HepG2 (cell line): ENCODE measurements at regions not wholly inside any gene's neighbourhood (a gene's known extent, or its start where the extent isn't known, plus 50 kb on each side); places are given as distances from the start of the nearest gene placed in this dataset.
A peak's percentile ranks its signal among the peaks of the same experiment; 100 is the strongest.

Source experiments
- AKAP8 ChIP-seq: sonication (generic); formaldehyde crosslinking; IDR thresholded peaks from 2 replicates; pipeline ENCODE4 v1.5.1; 2020; ENCODE audit warnings: mild to moderate bottlenecking, missing genetic modification reagents
- ATAD3A ChIP-seq: sonication (generic); formaldehyde crosslinking; IDR thresholded peaks from 2 replicates; pipeline ENCODE4 v1.4.0; 2020; ENCODE audit warnings: missing genetic modification reagents
- CEBPG ChIP-seq: IDR thresholded peaks from 2 replicates; pipeline ENCODE4 v1.6.1; 2016
- CENPX ChIP-seq: sonication (generic); formaldehyde crosslinking; IDR thresholded peaks from 2 replicates; pipeline ENCODE4 v1.9.0; 2021; ENCODE audit warnings: mild to moderate bottlenecking, missing genetic modification reagents, moderate library complexity
- ETV6 ChIP-seq: sonication (generic); formaldehyde crosslinking; conservative IDR thresholded peaks from 2 replicates; pipeline ENCODE4 v1.4.0; 2020; ENCODE audit warnings: missing genetic modification reagents
- HNRNPK ChIP-seq: fragments of 200-400 bp; formaldehyde crosslinking; IDR thresholded peaks from 2 replicates; pipeline ENCODE4 v1.6.1; 2018; ENCODE audit warnings: low read length, low read depth, moderate library complexity, mild to moderate bottlenecking; ENCODE audit not compliant: poor library complexity, severe bottlenecking
- KLF15 ChIP-seq: sonication (generic); formaldehyde crosslinking; IDR thresholded peaks from 2 replicates; pipeline ENCODE4 v1.8.1; 2023; ENCODE audit warnings: borderline replicate concordance, mild to moderate bottlenecking, inconsistent platforms, missing genetic modification reagents, mixed read lengths
- MEIS2 ChIP-seq: sonication (generic); formaldehyde crosslinking; IDR thresholded peaks from 2 replicates; pipeline ENCODE4 v1.9.0; 2021; ENCODE audit warnings: mild to moderate bottlenecking, missing genetic modification reagents
- NFIC ChIP-seq: IDR thresholded peaks from 2 replicates; pipeline ENCODE4 v1.6.1; 2012; ENCODE audit warnings: mild to moderate bottlenecking, low read length, inconsistent platforms
- TBX2 ChIP-seq: sonication (generic); formaldehyde crosslinking; IDR thresholded peaks from 2 replicates; pipeline ENCODE4 v1.5.0; 2020; ENCODE audit warnings: missing genetic modification reagents, mild to moderate bottlenecking, borderline replicate concordance
- ZNF121 ChIP-seq: sonication (generic); formaldehyde crosslinking; IDR thresholded peaks from 2 replicates; pipeline ENCODE4 v1.5.0; 2020; ENCODE audit warnings: mild to moderate bottlenecking, missing genetic modification reagents
- ZNF382 ChIP-seq: sonication (generic); formaldehyde crosslinking; IDR thresholded peaks from 2 replicates; pipeline ENCODE4 v1.5.0; 2020; ENCODE audit warnings: missing genetic modification reagents, mild to moderate bottlenecking, borderline replicate concordance
- ZNF510 ChIP-seq: sonication (generic); formaldehyde crosslinking; IDR thresholded peaks from 2 replicates; pipeline ENCODE4 v1.4.0; 2020; ENCODE audit warnings: low read depth, mild to moderate bottlenecking, missing genetic modification reagents
- ZNF749 ChIP-seq: sonication (generic); formaldehyde crosslinking; IDR thresholded peaks from 2 replicates; pipeline ENCODE4 v1.8.0; 2022; ENCODE audit warnings: mild to moderate bottlenecking, missing genetic modification reagents, moderate library complexity, borderline replicate concordance
- ZNF878 ChIP-seq: sonication (generic); formaldehyde crosslinking; IDR thresholded peaks from 2 replicates; pipeline ENCODE4 v1.8.1; 2023; ENCODE audit warnings: mild to moderate bottlenecking, missing genetic modification reagents, moderate library complexity
- TF ChIP-seq, protein P1 (sequence below): sonication (generic); formaldehyde crosslinking; IDR thresholded peaks from 2 replicates; pipeline ENCODE4 v1.4.0; 2020; ENCODE audit warnings: mild to moderate bottlenecking, missing genetic modification reagents
- TF ChIP-seq, protein P2 (sequence below): fragments of 450-650 bp; IDR thresholded peaks from 2 replicates; pipeline ENCODE4 v1.6.1; 2017; ENCODE audit warnings: mild to moderate bottlenecking
- TF ChIP-seq, protein P3 (sequence below): sonication (generic); formaldehyde crosslinking; IDR thresholded peaks from 2 replicates; pipeline ENCODE4 v1.4.0; 2020; ENCODE audit warnings: missing genetic modification reagents
- TF ChIP-seq, protein P4 (sequence below): IDR thresholded peaks from 2 replicates; pipeline ENCODE4 v1.6.1; 2016; ENCODE audit warnings: mild to moderate bottlenecking, missing biosample characterization, missing genetic modification reagents
- TF ChIP-seq, protein P5 (sequence below): sonication (generic); formaldehyde crosslinking; IDR thresholded peaks from 2 replicates; pipeline ENCODE4 v1.8.1; 2023; ENCODE audit warnings: mild to moderate bottlenecking, missing genetic modification reagents, borderline replicate concordance
- TF ChIP-seq, protein P6 (sequence below): sonication (generic); formaldehyde crosslinking; IDR thresholded peaks from 2 replicates; pipeline ENCODE4 v1.5.1; 2020; ENCODE audit warnings: mild to moderate bottlenecking, missing genetic modification reagents, borderline replicate concordance

DNA sequence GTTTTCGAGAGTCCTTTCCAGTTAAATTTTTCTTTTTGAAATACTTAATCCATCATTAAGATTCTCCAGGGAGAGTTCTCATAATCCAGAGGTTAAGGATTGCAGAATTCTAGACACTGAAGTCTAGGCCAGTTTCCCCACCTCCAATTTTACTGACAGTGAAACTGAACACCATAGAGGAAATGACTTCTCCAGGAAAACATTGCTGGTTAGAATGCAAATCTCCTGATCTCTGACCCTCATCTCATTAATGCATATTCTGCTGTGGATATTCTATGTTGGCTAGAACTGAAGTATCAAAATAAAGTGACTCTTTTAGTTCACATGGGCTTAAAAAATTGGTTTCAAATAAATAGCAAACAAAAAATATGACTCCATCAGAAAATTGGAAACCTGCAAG lies 105.8 kb upstream of the UGP2 start (continued):
- TF ChIP-seq, protein P1, sequence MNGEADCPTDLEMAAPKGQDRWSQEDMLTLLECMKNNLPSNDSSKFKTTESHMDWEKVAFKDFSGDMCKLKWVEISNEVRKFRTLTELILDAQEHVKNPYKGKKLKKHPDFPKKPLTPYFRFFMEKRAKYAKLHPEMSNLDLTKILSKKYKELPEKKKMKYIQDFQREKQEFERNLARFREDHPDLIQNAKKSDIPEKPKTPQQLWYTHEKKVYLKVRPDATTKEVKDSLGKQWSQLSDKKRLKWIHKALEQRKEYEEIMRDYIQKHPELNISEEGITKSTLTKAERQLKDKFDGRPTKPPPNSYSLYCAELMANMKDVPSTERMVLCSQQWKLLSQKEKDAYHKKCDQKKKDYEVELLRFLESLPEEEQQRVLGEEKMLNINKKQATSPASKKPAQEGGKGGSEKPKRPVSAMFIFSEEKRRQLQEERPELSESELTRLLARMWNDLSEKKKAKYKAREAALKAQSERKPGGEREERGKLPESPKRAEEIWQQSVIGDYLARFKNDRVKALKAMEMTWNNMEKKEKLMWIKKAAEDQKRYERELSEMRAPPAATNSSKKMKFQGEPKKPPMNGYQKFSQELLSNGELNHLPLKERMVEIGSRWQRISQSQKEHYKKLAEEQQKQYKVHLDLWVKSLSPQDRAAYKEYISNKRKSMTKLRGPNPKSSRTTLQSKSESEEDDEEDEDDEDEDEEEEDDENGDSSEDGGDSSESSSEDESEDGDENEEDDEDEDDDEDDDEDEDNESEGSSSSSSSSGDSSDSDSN, result no peak
- no peak for TF ChIP-seq TBX2 (CRISPR knock-in tag)
- no peak for TF ChIP-seq ETV6 (CRISPR knock-in tag)
- no peak for TF ChIP-seq ZNF878 (CRISPR knock-in tag)
- peak; percentile 14 for TF ChIP-seq HNRNPK
- no peak for TF ChIP-seq ZNF121 (CRISPR knock-in tag)
- TF ChIP-seq CEBPG, result no peak
- TF ChIP-seq ZNF382, result no peak
- TF ChIP-seq, protein P2, sequence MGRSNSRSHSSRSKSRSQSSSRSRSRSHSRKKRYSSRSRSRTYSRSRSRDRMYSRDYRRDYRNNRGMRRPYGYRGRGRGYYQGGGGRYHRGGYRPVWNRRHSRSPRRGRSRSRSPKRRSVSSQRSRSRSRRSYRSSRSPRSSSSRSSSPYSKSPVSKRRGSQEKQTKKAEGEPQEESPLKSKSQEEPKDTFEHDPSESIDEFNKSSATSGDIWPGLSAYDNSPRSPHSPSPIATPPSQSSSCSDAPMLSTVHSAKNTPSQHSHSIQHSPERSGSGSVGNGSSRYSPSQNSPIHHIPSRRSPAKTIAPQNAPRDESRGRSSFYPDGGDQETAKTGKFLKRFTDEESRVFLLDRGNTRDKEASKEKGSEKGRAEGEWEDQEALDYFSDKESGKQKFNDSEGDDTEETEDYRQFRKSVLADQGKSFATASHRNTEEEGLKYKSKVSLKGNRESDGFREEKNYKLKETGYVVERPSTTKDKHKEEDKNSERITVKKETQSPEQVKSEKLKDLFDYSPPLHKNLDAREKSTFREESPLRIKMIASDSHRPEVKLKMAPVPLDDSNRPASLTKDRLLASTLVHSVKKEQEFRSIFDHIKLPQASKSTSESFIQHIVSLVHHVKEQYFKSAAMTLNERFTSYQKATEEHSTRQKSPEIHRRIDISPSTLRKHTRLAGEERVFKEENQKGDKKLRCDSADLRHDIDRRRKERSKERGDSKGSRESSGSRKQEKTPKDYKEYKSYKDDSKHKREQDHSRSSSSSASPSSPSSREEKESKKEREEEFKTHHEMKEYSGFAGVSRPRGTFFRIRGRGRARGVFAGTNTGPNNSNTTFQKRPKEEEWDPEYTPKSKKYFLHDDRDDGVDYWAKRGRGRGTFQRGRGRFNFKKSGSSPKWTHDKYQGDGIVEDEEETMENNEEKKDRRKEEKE, result no peak
- TF ChIP-seq, protein P3, sequence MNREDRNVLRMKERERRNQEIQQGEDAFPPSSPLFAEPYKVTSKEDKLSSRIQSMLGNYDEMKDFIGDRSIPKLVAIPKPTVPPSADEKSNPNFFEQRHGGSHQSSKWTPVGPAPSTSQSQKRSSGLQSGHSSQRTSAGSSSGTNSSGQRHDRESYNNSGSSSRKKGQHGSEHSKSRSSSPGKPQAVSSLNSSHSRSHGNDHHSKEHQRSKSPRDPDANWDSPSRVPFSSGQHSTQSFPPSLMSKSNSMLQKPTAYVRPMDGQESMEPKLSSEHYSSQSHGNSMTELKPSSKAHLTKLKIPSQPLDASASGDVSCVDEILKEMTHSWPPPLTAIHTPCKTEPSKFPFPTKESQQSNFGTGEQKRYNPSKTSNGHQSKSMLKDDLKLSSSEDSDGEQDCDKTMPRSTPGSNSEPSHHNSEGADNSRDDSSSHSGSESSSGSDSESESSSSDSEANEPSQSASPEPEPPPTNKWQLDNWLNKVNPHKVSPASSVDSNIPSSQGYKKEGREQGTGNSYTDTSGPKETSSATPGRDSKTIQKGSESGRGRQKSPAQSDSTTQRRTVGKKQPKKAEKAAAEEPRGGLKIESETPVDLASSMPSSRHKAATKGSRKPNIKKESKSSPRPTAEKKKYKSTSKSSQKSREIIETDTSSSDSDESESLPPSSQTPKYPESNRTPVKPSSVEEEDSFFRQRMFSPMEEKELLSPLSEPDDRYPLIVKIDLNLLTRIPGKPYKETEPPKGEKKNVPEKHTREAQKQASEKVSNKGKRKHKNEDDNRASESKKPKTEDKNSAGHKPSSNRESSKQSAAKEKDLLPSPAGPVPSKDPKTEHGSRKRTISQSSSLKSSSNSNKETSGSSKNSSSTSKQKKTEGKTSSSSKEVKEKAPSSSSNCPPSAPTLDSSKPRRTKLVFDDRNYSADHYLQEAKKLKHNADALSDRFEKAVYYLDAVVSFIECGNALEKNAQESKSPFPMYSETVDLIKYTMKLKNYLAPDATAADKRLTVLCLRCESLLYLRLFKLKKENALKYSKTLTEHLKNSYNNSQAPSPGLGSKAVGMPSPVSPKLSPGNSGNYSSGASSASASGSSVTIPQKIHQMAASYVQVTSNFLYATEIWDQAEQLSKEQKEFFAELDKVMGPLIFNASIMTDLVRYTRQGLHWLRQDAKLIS (CRISPR knock-in tag), result no peak
- TF ChIP-seq, protein P4, sequence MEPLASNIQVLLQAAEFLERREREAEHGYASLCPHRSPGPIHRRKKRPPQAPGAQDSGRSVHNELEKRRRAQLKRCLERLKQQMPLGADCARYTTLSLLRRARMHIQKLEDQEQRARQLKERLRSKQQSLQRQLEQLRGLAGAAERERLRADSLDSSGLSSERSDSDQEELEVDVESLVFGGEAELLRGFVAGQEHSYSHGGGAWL (CRISPR knock-in tag), result no peak
- no peak for TF ChIP-seq KLF15 (CRISPR knock-in tag)
- no peak for TF ChIP-seq NFIC
- TF ChIP-seq ZNF749 (CRISPR knock-in tag), result no peak
- TF ChIP-seq, protein P5, sequence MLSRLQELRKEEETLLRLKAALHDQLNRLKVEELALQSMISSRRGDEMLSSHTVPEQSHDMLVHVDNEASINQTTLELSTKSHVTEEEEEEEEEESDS (CRISPR knock-in tag), result 0 out of 2 replicates have a peak, but pooled peaks have one; percentile 28
- no peak for TF ChIP-seq ATAD3A (CRISPR knock-in tag)
- TF ChIP-seq, protein P6, sequence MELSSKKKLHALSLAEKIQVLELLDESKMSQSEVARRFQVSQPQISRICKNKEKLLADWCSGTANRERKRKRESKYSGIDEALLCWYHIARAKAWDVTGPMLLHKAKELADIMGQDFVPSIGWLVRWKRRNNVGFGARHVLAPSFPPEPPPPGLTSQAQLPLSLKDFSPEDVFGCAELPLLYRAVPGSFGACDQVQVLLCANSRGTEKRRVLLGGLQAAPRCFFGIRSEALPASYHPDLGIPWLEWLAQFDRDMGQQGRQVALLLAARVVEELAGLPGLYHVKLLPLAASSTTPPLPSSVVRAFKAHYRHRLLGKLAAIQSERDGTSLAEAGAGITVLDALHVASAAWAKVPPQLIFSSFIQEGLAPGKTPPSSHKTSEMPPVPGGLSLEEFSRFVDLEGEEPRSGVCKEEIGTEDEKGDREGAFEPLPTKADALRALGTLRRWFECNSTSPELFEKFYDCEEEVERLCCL (CRISPR knock-in tag), result no peak
- no peak for TF ChIP-seq ZNF510 (CRISPR knock-in tag)
- TF ChIP-seq CENPX, result no peak
- no peak for TF ChIP-seq AKAP8 (CRISPR knock-in tag)
- no peak for TF ChIP-seq MEIS2 (CRISPR knock-in tag)
